ENCODE measurements at regions not wholly inside any gene's neighbourhood (a gene's known extent, or its start where the extent isn't known, plus 50 kb on each side); places are given as distances from the start of the nearest gene placed in this dataset.

GRCh38 chr6:163756079-163756478, 341.6 kb downstream of the QKI start:
- Histone ChIP-seq H3F3A (ENCODE audit: insufficient read depth, low read length) (0 out of 2 replicates have a peak, but pooled peaks cover 3% of the 10 kb centered on the region), H3K4me1 (ENCODE audit: low read length) (0 out of 2 replicates have a peak, but pooled peaks cover 4% of the 10 kb centered on the region), H3K9me3 (replicated peaks; ENCODE audit: insufficient read depth, low read length) (no peaks in the 10 kb centered on the region), H3K27ac (ENCODE audit: low read length) (peak overlapping the region; percentile 29; the same call in 1 of the 2 replicates), H3K27me3 (replicated peaks; ENCODE audit: insufficient read depth, low read length) (no peaks in the 10 kb centered on the region), H3K4me3 (ENCODE audit: low read length) (no peak overlapping the region), H3K36me3 (replicated peaks; ENCODE audit: insufficient read depth, low read length) (no peaks in the 10 kb centered on the region), H2AFZ (ENCODE audit: low read length) (no peak overlapping the region), H3K79me2 (ENCODE audit: low read length) (no peaks in the 10 kb centered on the region), H3K9me2 (replicated peaks; ENCODE audit: insufficient read depth, low read length) (no peaks in the 10 kb centered on the region), H4K20me1 (ENCODE audit: insufficient read depth, low read length) (no peaks in the 10 kb centered on the region), H3K4me2 (ENCODE audit: low read depth, low read length) (peak overlapping the region; percentile 34), H3K9ac (ENCODE audit: low read length) (no peak overlapping the region)
- peak; percentile 51 for DNase-seq
- TF ChIP-seq EZH2phosphoT487 (IDR thresholded peaks at IDR 0.05; ENCODE audit: low read length) (no peak), CTCF (IDR thresholded peaks at IDR 0.05; ENCODE audit: low read length) (no peak), EZH2 (optimal IDR thresholded peaks at IDR 0.05; ENCODE audit: low read depth, low read length) (no peak)

GRCh38 chr6:163754866-163755265, 340.3 kb downstream of the QKI start:
- H3K4me3 ChIP-seq (ENCODE audit: low read length): no peak overlapping the region
- H3K9me2 ChIP-seq (replicated peaks; ENCODE audit: insufficient read depth, low read length): no peaks in the 10 kb centered on the region
- H3K4me2 ChIP-seq (ENCODE audit: low read depth, low read length): no peak overlapping the region
- H2AFZ ChIP-seq (ENCODE audit: low read length): no peak overlapping the region
- H3K36me3 ChIP-seq (replicated peaks; ENCODE audit: insufficient read depth, low read length): no peaks in the 10 kb centered on the region
- no peak for DNase-seq
- H3K79me2 ChIP-seq (ENCODE audit: low read length): no peaks in the 10 kb centered on the region
- no peaks in the 10 kb centered on the region for H4K20me1 ChIP-seq (ENCODE audit: insufficient read depth, low read length)
- no peaks in the 10 kb centered on the region for H3K9me3 ChIP-seq (replicated peaks; ENCODE audit: insufficient read depth, low read length)
- no peaks in the 10 kb centered on the region for H3K27me3 ChIP-seq (replicated peaks; ENCODE audit: insufficient read depth, low read length)
- 0 out of 2 replicates have a peak, but pooled peaks cover 3% of the 10 kb centered on the region for H3F3A ChIP-seq (ENCODE audit: insufficient read depth, low read length)
- H3K4me1 ChIP-seq (ENCODE audit: low read length): 0 out of 2 replicates have a peak, but pooled peaks cover 4% of the 10 kb centered on the region
- no peak overlapping the region for H3K9ac ChIP-seq (ENCODE audit: low read length)
- TF ChIP-seq EZH2 (optimal IDR thresholded peaks at IDR 0.05; ENCODE audit: low read depth, low read length): no peak
- no peak for TF ChIP-seq EZH2phosphoT487 (IDR thresholded peaks at IDR 0.05; ENCODE audit: low read length)
- TF ChIP-seq CTCF (IDR thresholded peaks at IDR 0.05; ENCODE audit: low read length): no peak
- H3K27ac ChIP-seq (ENCODE audit: low read length): no peak overlapping the region

- H3K4me3 ChIP-seq (ENCODE audit: low read length): no peak overlapping the region
- no peak overlapping the region for H2AFZ ChIP-seq (ENCODE audit: low read length)
- H3K4me1 ChIP-seq (ENCODE audit: low read length): 0 out of 2 replicates have a peak, but pooled peaks cover 4% of the 10 kb centered on the region
- H3K9me3 ChIP-seq (replicated peaks; ENCODE audit: insufficient read depth, low read length): no peaks in the 10 kb centered on the region
- no peak overlapping the region for H3K27ac ChIP-seq (ENCODE audit: low read length)
- TF ChIP-seq EZH2phosphoT487 (IDR thresholded peaks at IDR 0.05; ENCODE audit: low read length) (no peak), EZH2 (optimal IDR thresholded peaks at IDR 0.05; ENCODE audit: low read depth, low read length) (no peak), CTCF (IDR thresholded peaks at IDR 0.05; ENCODE audit: low read length) (no peak)
- H3F3A ChIP-seq (ENCODE audit: insufficient read depth, low read length): 0 out of 2 replicates have a peak, but pooled peaks cover 3% of the 10 kb centered on the region
- H3K27me3 ChIP-seq (replicated peaks; ENCODE audit: insufficient read depth, low read length): no peaks in the 10 kb centered on the region
- no peaks in the 10 kb centered on the region for H3K9me2 ChIP-seq (replicated peaks; ENCODE audit: insufficient read depth, low read length)
- no peaks in the 10 kb centered on the region for H3K79me2 ChIP-seq (ENCODE audit: low read length)
- H3K4me2 ChIP-seq (ENCODE audit: low read depth, low read length): no peak overlapping the region
- H4K20me1 ChIP-seq (ENCODE audit: insufficient read depth, low read length): no peaks in the 10 kb centered on the region
- H3K9ac ChIP-seq (ENCODE audit: low read length): no peak overlapping the region
- H3K36me3 ChIP-seq (replicated peaks; ENCODE audit: insufficient read depth, low read length): no peaks in the 10 kb centered on the region
- no peak for DNase-seq
Measured at GRCh38 chr6:163753430-163753829, 338.9 kb downstream of the QKI start.

All from MM.1S (cell line).